HL-60 (cell line): ENCODE measurements at regions not wholly inside any gene's neighbourhood (a gene's known extent, or its start where the extent isn't known, plus 50 kb on each side); places are given as distances from the start of the nearest gene placed in this dataset.

Source experiments
- GABPA ChIP-seq: IDR thresholded peaks from 2 replicates; pipeline ENCODE4 v1.6.1; 2012; ENCODE audit warnings: low read depth
- POLR2AphosphoS5 ChIP-seq: IDR thresholded peaks from 2 replicates; pipeline ENCODE4 v1.6.1; 2012; ENCODE audit warnings: low read depth
- SPI1 ChIP-seq: IDR thresholded peaks from 2 replicates; pipeline ENCODE4 v1.6.1; 2012; ENCODE audit warnings: low read depth, mild to moderate bottlenecking, borderline replicate concordance
- TF ChIP-seq, protein P1 (sequence below): IDR thresholded peaks from one replicate; pipeline ENCODE4 v1.5.1; 2011; ENCODE audit warnings: low read length, control low read depth, inconsistent platforms; ENCODE audit not compliant: insufficient read depth
- TF ChIP-seq, protein P2 (sequence below): IDR thresholded peaks from 2 replicates; pipeline ENCODE4 v1.6.1; 2012; ENCODE audit warnings: low read depth; ENCODE audit not compliant: insufficient replicate concordance

DNA sequence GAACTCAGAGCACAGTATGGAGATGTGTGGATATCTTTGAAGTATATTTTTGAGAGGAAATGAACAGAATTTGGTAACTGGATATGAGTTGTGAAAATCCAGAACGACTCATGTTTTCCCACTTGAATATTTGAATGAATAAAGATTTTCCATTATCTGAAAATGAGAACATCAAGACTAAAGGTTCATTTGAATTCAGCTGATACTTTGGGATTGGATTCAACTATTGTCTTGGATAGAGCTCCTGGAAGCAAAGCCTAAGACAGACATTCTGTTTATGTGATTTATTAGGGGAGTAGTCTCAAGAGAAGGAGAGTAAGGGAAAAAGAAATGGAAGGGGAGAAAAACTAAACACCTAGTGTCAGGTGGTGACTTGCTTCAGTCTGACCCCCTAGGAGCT is 256.0 kb upstream of the LYPLAL1 start:
- TF ChIP-seq, protein P1, sequence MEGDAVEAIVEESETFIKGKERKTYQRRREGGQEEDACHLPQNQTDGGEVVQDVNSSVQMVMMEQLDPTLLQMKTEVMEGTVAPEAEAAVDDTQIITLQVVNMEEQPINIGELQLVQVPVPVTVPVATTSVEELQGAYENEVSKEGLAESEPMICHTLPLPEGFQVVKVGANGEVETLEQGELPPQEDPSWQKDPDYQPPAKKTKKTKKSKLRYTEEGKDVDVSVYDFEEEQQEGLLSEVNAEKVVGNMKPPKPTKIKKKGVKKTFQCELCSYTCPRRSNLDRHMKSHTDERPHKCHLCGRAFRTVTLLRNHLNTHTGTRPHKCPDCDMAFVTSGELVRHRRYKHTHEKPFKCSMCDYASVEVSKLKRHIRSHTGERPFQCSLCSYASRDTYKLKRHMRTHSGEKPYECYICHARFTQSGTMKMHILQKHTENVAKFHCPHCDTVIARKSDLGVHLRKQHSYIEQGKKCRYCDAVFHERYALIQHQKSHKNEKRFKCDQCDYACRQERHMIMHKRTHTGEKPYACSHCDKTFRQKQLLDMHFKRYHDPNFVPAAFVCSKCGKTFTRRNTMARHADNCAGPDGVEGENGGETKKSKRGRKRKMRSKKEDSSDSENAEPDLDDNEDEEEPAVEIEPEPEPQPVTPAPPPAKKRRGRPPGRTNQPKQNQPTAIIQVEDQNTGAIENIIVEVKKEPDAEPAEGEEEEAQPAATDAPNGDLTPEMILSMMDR: no peak
- TF ChIP-seq POLR2AphosphoS5: no peak
- TF ChIP-seq, protein P2, sequence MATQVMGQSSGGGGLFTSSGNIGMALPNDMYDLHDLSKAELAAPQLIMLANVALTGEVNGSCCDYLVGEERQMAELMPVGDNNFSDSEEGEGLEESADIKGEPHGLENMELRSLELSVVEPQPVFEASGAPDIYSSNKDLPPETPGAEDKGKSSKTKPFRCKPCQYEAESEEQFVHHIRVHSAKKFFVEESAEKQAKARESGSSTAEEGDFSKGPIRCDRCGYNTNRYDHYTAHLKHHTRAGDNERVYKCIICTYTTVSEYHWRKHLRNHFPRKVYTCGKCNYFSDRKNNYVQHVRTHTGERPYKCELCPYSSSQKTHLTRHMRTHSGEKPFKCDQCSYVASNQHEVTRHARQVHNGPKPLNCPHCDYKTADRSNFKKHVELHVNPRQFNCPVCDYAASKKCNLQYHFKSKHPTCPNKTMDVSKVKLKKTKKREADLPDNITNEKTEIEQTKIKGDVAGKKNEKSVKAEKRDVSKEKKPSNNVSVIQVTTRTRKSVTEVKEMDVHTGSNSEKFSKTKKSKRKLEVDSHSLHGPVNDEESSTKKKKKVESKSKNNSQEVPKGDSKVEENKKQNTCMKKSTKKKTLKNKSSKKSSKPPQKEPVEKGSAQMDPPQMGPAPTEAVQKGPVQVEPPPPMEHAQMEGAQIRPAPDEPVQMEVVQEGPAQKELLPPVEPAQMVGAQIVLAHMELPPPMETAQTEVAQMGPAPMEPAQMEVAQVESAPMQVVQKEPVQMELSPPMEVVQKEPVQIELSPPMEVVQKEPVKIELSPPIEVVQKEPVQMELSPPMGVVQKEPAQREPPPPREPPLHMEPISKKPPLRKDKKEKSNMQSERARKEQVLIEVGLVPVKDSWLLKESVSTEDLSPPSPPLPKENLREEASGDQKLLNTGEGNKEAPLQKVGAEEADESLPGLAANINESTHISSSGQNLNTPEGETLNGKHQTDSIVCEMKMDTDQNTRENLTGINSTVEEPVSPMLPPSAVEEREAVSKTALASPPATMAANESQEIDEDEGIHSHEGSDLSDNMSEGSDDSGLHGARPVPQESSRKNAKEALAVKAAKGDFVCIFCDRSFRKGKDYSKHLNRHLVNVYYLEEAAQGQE: no peak
- no peak for TF ChIP-seq SPI1
- TF ChIP-seq GABPA: no peak
